OCI-LY7 (cell line): ENCODE measurements at regions not wholly inside any gene's neighbourhood (a gene's known extent, or its start where the extent isn't known, plus 50 kb on each side); places are given as distances from the start of the nearest gene placed in this dataset.

Experiments
- EZH2phosphoT487 ChIP-seq: fragments of 200-600 bp; sonication (generic); IDR thresholded peaks from 2 replicates; pipeline ENCODE4 v1.6.1; 2018; ENCODE audit warnings: low read depth, borderline replicate concordance, mild to moderate bottlenecking, mixed run types, antibody characterized with exemption, low read length, moderate library complexity, mixed read lengths
- TF ChIP-seq, protein P1 (sequence below): fragments of 200-600 bp; sonication (generic); conservative IDR thresholded peaks from 2 replicates; pipeline ENCODE4 v1.5.1; 2014; ENCODE audit warnings: mild to moderate bottlenecking, antibody characterized with exemption, low read length, moderate library complexity, mixed read lengths

DNA sequence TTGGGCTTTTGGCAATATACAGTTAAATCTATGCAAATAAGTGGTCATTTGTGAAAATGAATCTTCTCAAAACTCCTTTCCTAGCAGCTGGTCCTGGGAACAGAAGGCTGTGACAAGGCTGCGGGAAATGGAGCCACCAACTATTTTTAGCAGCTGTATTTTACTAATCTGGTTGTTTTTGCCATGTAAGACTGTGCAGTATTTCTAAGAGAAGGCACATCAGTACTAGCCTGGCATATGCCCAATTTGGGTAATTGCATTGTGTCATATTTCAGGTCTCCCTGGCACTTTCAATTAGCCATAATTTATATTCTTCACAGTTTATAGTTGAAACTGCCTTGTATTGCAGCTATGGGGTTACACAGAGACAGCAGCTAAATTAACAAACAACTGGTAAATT, 109.6 kb downstream of the MANEA start:
- TF ChIP-seq, protein P1, sequence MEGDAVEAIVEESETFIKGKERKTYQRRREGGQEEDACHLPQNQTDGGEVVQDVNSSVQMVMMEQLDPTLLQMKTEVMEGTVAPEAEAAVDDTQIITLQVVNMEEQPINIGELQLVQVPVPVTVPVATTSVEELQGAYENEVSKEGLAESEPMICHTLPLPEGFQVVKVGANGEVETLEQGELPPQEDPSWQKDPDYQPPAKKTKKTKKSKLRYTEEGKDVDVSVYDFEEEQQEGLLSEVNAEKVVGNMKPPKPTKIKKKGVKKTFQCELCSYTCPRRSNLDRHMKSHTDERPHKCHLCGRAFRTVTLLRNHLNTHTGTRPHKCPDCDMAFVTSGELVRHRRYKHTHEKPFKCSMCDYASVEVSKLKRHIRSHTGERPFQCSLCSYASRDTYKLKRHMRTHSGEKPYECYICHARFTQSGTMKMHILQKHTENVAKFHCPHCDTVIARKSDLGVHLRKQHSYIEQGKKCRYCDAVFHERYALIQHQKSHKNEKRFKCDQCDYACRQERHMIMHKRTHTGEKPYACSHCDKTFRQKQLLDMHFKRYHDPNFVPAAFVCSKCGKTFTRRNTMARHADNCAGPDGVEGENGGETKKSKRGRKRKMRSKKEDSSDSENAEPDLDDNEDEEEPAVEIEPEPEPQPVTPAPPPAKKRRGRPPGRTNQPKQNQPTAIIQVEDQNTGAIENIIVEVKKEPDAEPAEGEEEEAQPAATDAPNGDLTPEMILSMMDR, result no peak
- no peak for TF ChIP-seq EZH2phosphoT487
